Astrocyte of the spinal cord (primary cell): ENCODE measurements at regions not wholly inside any gene's neighbourhood (a gene's known extent, or its start where the extent isn't known, plus 50 kb on each side); places are given as distances from the start of the nearest gene placed in this dataset.

Experiments used
- DNase-seq: peaks from one replicate; pipeline ENCODE4 v3.0.0; 2011; ENCODE audit warnings: low read depth, low spot score
- H3K4me3 ChIP-seq: 2 replicates; pipeline ENCODE4 v1.5.1; 2011; ENCODE audit warnings: low read depth, mild to moderate bottlenecking, low read length, moderate library complexity
- CTCF ChIP-seq: IDR thresholded peaks from 2 replicates; pipeline ENCODE4 v1.5.1; 2012; ENCODE audit warnings: low read depth, mild to moderate bottlenecking, low read length, inconsistent platforms
- in situ Hi-C: cut with HindIII; loops from 2 replicates; pipeline ENCODE4 v1.10.0; 2017; ENCODE audit warnings: low sequenced_read_pairs

GRCh38 chr1:234987415-234988154, 141.1 kb downstream of the TOMM20 start:
- no peak for TF ChIP-seq CTCF
- no peak overlapping the region for H3K4me3 ChIP-seq
- DNase-seq = peak; percentile 91
- in situ Hi-C loops = no loop called here

GRCh38 chr1:234986750-234987414, 141.8 kb downstream of the TOMM20 start:
- in situ Hi-C loops = no loop called here
- peak; percentile 50 for DNase-seq
- H3K4me3 ChIP-seq = no peak overlapping the region
- TF ChIP-seq CTCF = no peak

GRCh38 chr1:234985516-234986294, 142.9 kb downstream of the TOMM20 start:
- no peak overlapping the region for H3K4me3 ChIP-seq
- TF ChIP-seq CTCF = no peak
- no peak for DNase-seq
- in situ Hi-C loops = no loop called here

GRCh38 chr1:234985007-234985370, 143.6 kb downstream of the TOMM20 start:
- no peak overlapping the region for H3K4me3 ChIP-seq
- TF ChIP-seq CTCF = no peak
- no peak for DNase-seq
- in situ Hi-C loops = no loop called here

- no peak for DNase-seq
- H3K4me3 ChIP-seq = no peak overlapping the region
- no peak for TF ChIP-seq CTCF
- in situ Hi-C loops = no loop called here
Measured at GRCh38 chr1:234983564-234984238, 144.9 kb downstream of the TOMM20 start.

- DNase-seq = no peak
- TF ChIP-seq CTCF = no peak
- in situ Hi-C loops = no loop called here
- no peak overlapping the region for H3K4me3 ChIP-seq
Measured at GRCh38 chr1:234981758-234982157, 146.9 kb downstream of the TOMM20 start.
